GM21576 (cell line): ENCODE measurements at regions not wholly inside any gene's neighbourhood (a gene's known extent, or its start where the extent isn't known, plus 50 kb on each side); places are given as distances from the start of the nearest gene placed in this dataset.
"Not testable (repeated sequence)": the region's sequence is repeated elsewhere in the genome, so short reads cannot be mapped to it uniquely, and the experiment has no call there.

Experiments used
- ATAC-seq: cut with Tn5 transposase; IDR thresholded peaks from one replicate; pipeline ENCODE4 v1.9.1; 2021; ENCODE audit warnings: mild to moderate bottlenecking, moderate library complexity; ENCODE audit not compliant: unreplicated experiment

- ATAC-seq: no peak
Measured at GRCh38 chr6:81878479-81878878, 126.0 kb upstream of the TENT5A start.

- no peak for ATAC-seq
Measured at GRCh38 chr6:81876971-81877370, 124.5 kb upstream of the TENT5A start.

GRCh38 chr6:81875782-81876293 is 123.4 kb upstream of the TENT5A start:
- no peak for ATAC-seq

- not testable (repeated sequence) for ATAC-seq
Measured at GRCh38 chr6:81869749-81870508, 117.4 kb upstream of the TENT5A start.

- ATAC-seq: no peak
Measured at GRCh38 chr6:81865712-81866111, 113.2 kb upstream of the TENT5A start.

- no peak for ATAC-seq
Measured at GRCh38 chr6:81864124-81864523, 111.6 kb upstream of the TENT5A start.

GRCh38 chr6:81863123-81863522 is 110.6 kb upstream of the TENT5A start:
- no peak for ATAC-seq

- ATAC-seq: no peak
Measured at GRCh38 chr6:81861281-81861680, 108.8 kb upstream of the TENT5A start.

- no peak for ATAC-seq
Measured at GRCh38 chr6:81859884-81860283, 107.4 kb upstream of the TENT5A start.

GRCh38 chr6:81857812-81858211 is 105.3 kb upstream of the TENT5A start:
- ATAC-seq: no peak

GRCh38 chr6:81856872-81857271 is 104.4 kb upstream of the TENT5A start:
- no peak for ATAC-seq

GRCh38 chr6:81854474-81854873 is 102.0 kb upstream of the TENT5A start:
- no peak for ATAC-seq

- ATAC-seq: no peak
Measured at GRCh38 chr6:81853975-81854374, 101.5 kb upstream of the TENT5A start.

- no peak for ATAC-seq
Measured at GRCh38 chr6:81849248-81849647, 96.8 kb upstream of the TENT5A start.

- ATAC-seq: no peak
Measured at GRCh38 chr6:81847866-81848265, 95.4 kb upstream of the TENT5A start.

- ATAC-seq: no peak
Measured at GRCh38 chr6:81844686-81845085, 92.2 kb upstream of the TENT5A start.

- no peak for ATAC-seq
Measured at GRCh38 chr6:81843302-81843701, 90.8 kb upstream of the TENT5A start.

- ATAC-seq: no peak
Measured at GRCh38 chr6:81842254-81842653, 89.8 kb upstream of the TENT5A start.

GRCh38 chr6:81838724-81839426 is 86.4 kb upstream of the TENT5A start:
- ATAC-seq: no peak

- ATAC-seq: no peak
Measured at GRCh38 chr6:81838031-81838430, 85.5 kb upstream of the TENT5A start.

GRCh38 chr6:81834141-81834681 is 81.7 kb upstream of the TENT5A start:
- no peak for ATAC-seq

GRCh38 chr6:81832304-81832703 is 79.8 kb upstream of the TENT5A start:
- no peak for ATAC-seq
